HG02571 (cell line): ENCODE measurements at regions not wholly inside any gene's neighbourhood (a gene's known extent, or its start where the extent isn't known, plus 50 kb on each side); places are given as distances from the start of the nearest gene placed in this dataset.
"Not testable (repeated sequence)": the region's sequence is repeated elsewhere in the genome, so short reads cannot be mapped to it uniquely, and the experiment has no call there.

Experiments used
- ATAC-seq: cut with Tn5 transposase; IDR thresholded peaks from one replicate; pipeline ENCODE4 v1.9.1; 2021; ENCODE audit warnings: mild to moderate bottlenecking, moderate library complexity; ENCODE audit not compliant: unreplicated experiment

DNA sequence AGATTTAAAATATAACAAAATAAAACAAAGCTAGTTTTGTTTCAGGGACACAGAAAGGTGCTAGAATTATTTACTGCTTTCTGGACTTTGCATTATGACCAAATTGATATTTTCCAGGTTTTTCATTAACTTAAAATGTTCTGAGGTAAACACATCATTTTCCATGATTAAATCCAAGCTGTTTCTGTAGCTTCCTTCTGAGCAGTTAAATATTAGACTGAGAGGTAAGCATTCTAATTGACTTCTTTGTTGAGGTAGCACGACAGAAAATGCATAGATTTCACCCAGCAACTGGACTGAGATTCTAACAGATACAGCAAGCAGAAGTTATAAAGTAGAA lies 98.3 kb downstream of the BMP4 start:
- no peak for ATAC-seq

DNA sequence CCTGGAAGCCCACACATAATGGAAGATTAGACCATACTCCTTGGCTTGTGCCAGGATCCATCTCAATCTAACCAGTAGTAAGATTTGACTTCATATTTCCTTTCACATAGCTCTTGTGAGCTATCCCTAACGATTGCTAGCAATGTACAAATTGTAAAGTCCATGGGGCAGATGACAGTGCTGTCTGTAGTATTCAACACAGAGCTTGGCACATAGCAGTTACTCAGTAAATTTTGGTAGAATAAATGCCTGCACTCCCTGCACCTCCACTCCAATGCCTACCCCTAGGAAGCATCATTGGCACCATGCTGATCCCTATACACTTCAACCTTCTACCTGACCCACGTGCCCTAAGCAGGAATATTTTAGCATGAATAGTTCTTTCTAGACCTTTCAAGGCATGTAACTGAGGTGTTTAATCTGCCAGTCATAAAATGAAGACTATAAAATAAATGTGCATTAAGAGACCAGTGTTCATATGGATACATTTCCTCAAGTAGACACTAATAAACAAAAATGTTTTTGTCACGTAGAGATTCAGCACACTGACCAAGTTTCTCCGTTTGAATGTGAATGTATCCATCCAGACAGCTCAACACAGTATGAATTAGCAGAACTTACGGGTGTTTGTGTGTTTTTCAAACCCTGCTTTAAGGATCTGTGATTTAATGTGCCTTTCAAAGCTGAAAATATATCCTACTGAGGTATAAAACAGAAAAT lies 98.8 kb downstream of the BMP4 start:
- ATAC-seq = no peak

DNA sequence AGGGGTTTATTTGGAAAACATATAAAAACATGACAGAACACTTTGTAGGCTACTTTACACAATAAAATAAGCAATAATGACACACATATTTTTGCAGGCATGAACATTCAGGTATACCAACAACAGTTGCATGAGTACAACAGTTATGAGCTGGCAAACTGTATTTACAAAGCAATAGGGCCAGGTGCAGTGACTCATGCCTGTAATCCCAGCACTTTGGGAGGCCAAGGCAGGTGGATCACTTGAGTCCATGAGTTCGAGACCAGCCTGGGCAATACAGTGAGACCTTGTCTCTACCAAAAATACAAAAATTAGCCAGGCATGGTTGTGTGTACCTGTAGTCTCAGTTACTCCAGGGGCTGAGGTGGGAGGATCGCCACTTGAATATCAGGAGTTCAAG lies 101.1 kb downstream of the BMP4 start:
- ATAC-seq = no peak

DNA sequence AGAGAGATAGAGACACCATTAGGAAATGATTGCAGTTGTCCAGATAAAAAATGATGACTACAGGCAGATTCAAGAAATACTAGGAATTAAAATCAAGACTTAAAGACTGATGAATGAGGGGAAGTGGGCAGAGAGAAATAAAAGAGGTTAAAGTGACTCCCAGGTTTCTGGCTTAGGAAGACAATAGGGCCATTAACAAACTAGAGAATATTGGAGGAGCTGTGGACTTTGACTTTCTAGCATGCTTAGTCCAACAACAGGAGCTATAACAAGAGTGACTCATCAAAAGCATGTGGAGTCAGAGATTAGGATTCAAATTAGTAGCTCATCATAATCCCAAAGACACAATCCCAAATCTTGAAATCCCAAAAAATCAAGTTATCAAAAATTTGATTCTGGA lies 101.5 kb downstream of the BMP4 start:
- ATAC-seq = no peak

DNA sequence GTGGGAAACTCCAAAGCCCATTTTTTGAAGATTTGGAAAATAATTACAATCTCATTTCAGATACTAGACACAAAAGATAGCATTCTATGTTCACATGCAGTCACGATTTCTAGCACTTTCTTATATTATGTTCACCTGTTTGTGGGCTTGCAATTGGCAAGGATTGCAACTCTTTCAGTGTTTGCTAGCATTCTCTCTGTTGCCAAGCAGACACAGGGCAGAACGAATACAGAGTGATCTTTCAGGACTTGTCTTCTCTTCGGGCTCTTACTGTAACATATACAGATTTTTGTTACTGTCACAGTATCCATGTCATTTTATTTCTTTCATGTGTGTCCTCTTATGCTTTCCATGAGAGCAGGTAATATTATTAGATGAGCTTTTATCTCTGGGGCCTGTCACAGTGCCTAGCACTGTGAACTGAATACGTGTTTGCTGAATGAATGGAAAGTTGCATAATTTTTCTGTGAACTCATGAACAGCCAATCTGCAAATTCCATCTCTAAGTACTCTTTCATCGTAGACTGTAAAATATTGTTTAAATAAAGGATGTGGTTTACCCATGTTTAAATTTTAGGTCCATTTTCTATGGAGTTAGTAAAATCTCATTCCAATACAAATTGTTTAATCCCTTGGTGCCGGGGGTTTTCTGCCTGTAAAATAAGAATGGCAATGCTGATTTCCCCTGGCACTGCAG lies 105.1 kb downstream of the BMP4 start:
- ATAC-seq = no peak

DNA sequence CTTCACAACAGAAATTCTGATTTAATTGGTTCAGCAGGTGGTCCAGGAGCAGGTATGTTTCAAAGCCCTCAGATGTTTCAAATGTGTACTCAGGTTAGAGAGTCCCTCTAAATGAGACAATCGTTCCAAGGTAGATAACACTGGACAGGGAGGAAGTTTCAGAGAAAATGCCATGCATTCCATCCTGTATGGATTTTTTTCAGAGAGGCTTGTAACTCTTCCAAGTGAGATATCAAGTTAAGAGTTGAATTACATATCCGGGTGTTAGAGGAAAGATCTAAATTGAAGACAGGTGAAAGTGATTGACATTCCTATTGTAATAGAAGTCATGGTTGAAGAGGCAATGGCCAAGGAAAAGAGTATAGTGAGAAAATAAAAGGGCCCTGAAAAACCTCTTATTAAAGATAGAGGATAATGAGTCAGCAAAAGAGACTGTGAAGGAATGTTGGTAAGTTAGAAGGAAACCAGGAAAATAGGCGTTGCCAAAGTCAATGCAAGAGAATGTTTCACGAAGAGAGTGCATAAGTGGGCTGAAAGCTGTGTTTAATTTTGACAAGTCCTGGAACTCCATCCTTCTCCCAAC lies 105.8 kb downstream of the BMP4 start:
- no peak for ATAC-seq

DNA sequence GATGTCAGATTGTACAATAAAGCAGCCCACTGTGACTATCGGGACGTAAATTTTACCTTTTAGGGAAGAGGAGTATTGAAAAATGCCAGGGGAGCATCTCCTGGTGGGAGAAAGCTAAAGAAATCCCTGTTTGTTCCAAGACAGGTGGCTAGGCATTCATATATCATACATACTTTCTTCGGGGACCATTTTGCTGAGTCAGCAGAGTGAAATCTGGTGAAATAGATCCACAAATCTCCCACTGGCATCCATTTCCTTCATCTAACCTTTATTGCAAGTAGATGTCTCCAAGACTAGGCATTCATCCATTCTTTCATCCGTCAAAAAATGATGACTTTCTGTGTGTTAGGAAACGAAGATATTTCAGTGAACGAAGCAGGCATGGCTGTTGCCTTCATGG lies 107.1 kb downstream of the BMP4 start:
- no peak for ATAC-seq

DNA sequence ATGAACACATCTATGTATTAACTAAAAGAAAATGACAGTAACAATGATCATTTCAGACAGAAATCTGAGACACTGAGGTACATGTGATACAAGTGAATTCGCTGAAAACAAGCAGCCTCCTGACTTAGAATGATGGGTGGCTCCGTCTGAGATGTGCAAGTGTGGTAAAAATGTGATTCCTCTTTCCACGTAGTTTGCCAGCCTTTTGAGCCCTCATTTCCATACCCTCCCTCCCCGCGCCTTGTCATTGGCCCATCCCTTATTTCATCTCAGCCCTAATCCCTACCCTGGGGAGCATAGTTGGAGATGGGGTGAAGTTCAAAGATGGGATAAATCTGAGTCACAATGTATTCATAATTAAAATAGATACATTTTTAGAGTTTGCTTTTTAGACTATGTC lies 107.8 kb downstream of the BMP4 start:
- no peak for ATAC-seq

DNA sequence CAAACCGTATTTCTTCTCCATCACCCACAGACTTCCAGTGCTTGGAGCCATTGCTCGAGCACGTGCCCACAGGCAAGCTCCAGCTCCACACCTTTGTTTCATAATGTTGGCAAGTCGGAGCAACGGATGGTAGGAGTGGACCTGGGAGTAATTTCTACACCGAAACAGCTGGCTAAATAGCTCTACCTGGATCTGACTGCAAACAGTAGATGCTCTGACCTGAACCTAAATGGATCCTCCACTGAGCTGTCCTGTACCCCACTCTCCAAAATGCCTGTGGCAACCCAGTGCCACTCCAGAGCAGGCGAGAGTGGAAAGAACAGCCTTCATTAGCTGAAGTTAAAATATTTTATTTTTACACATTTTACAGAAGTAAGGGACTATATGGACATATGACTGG lies 108.7 kb downstream of the BMP4 start:
- no peak for ATAC-seq

DNA sequence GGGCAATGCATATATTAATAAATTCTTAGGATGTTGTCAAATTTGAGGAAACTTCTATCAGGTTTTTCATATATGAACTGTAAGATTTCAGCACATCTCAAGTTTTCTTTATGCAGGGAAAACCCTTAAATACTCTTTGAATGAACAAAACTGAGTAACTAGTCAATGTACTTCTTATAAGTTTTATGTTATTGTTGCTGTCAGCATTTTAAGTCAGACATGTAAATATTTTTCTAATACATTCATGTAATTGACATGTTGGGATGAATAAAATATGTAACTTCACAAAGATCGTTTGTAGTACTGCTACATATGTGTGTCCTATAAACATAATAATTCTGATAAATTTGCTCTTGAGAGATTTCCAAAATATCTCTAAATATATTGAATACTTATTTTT lies 109.6 kb downstream of the BMP4 start:
- ATAC-seq = no peak

DNA sequence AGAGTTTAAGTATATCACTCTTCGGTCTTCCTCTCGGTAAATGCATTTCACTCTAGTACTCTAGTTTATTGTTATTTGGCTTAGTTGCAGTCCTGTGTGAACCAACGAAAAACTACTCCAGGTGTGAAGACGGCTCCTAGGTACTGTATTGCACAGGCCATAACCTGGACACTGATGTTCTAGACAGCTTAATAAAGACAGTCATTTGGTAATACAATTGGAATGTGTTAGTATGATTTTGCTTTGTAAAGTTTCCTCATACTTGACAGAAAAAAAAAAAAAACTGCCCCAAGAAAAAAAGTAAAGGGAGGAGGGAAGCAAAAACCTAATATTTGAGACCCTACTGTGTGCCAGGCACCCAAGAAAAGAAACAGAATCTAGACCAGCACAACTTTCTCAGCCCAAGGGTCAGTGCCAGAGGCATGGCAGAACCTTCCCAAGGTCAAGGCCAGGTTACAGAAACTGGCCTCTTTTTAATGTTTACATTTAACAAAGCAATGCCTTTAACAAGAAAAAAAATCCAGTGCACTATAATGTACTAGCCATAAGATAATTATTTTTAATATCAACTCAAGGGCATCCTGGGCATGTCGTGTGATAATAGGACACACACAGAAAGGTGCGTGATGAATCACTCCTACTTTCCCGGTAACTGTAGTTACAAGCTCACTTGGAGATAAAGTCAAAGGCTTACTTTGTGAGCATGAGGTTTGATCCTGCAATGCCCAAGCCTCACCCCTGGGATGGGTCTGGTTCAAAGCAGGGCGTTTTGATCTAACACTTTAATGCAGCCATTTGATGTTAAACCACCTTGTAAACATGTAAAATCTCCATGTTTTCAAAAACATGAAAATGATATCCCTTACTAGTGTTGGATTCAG lies 110.6 kb downstream of the BMP4 start:
- no peak for ATAC-seq

DNA sequence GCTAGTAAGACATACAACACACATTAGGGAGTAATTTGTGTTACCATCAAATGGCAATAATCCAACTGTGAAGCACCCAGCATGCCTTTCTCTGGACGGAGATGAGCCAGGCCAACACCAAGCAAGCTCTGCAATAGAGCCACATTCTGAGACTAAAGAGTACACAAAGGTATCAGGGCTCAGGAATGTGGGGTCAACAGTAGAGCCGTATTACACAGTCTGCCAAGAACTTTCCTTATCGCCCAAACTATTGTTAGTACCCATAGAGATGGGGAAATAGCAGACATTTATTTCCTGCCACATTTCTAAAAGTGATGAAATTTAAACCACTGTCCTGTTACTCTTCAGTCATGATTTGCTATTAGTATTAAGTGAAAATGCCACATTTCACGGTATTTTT lies 113.7 kb downstream of the BMP4 start:
- no peak for ATAC-seq

DNA sequence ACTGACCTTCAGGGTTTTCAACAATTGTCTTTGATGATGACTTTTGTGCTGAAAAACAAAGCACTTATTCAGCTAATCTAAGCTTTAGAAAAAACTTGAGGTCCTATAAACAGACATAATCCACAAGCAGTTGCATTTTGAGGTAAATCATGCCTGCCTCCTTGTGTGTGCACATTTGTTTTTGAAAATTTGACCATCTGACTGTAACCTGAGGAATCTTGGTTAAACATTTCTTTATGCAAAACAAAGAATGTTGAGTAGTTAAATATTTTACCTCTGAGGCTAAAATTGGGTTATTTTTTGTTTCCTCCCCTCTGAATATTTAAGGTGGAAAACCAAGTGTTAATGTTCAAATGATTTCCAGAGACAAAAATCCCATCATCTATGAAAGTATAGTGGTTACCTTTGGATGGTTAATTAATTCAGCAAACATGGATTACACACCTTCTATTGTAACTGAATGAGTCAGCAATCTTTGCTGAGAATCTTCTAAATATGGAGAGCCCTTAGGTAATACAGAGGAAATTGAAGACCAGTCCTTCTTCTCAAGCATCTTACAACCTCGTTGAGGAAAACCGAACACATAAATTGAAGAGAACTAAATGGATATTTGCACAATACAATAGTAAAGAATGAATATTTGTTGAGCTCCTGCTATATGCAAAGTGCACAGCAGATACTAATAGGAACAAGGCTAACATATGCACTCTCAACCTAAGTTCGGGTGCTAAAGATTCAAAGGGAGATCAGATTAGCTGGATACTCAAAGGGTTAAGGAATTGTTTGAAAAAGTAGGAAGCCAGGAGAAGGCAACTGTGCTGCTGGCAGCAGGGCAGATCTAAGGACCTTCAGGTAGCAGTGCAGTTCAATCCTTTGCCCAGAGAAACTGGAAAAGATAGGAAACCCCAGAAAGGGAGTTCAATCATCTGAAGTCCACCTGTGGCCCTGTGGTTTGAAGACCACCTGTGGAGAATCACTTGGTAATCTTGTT lies 115.2 kb downstream of the BMP4 start:
- ATAC-seq = no peak

DNA sequence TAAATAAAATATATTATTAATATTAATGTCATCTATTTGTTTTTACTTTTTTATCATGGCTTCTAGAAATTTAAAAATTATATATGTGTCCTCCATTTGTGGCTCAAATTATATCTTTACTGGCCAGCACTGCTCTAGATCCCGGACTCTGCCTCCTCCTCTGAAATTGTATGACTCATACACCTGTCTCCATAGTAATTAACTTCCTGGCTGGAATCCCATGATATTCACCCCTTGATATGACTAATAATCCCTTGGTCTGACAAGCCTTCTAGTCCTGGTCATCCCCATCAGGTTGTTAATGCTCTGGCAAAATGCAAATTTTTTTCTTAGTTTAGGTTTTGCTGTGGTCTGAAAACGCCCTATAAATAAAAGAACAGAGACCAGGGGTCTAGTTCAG lies 116.2 kb downstream of the BMP4 start:
- ATAC-seq = no peak

DNA sequence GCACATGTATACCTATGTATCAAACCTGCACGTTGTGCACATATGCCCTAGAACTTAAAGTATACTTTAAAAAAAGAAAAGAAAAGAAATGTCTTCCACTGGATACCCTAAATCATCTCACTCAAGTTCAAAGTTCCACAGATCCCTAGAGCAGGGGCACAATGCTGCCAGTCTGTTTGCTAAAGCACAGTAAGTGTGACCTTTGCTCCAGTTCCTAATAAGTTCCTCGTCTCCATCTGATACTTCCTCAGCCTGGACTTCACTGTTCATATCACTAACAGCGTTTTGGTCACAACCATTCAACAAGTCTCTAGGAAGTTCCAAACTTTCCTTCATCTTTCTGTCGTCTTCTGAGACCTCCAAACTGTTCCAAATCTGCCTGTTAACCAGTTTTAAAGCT lies 118.3 kb downstream of the BMP4 start:
- no peak for ATAC-seq

DNA sequence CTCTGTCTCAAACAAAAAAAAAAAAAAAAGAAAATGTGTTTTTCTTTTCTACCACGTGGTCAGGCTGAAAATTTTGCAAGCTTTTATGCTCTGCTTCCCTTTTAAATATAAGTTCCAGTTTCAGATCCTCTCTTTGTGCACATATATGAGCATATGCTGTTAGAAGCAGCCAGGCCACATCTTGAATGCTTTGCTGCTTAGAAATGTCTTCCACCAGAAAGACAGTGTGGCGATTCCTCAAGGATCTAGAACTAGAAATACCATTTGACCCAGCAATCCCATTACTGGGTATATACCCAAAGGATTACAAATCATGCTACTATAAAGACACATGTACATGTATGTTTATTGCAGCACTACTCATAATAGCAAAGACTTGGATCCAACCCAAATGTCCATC lies 119.0 kb downstream of the BMP4 start:
- not testable (repeated sequence) for ATAC-seq

DNA sequence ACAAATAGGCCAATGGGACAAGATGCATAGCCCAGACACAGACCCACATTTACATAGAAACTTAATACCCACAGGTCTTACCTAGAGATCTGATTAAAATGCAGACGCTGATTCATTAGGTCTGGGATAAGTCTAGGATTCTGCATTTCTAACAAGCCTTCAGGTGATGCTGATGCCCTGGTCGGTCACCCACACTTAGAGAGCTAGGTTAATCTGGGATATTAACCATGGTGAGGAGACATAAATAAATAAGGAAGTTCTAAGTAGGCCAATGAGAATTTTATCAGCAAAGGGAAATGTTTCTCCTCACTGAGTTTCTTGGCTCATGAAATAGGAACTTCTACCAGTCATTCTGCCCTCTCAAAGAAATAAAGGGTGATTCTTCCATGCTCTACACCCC lies 120.1 kb downstream of the BMP4 start:
- no peak for ATAC-seq

DNA sequence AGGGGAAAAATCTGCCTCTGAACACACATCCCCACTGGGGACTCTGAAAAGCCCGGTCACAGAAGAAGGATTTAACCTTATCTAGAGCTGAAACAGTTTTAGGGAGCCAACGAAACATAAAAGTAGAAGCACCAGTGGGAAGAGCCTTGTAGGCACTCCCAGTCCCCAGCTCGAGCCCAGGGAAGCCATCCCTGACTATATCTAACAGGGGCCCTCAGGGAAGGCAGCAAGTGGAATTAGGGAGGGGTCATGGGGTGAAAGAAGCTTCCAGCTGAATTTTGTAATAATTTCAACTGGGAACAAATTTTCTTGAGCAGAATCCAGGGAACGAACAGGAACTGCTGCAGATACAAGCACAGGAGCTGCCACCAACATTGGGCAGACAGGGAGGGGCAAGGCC lies 127.8 kb downstream of the BMP4 start:
- ATAC-seq = no peak

DNA sequence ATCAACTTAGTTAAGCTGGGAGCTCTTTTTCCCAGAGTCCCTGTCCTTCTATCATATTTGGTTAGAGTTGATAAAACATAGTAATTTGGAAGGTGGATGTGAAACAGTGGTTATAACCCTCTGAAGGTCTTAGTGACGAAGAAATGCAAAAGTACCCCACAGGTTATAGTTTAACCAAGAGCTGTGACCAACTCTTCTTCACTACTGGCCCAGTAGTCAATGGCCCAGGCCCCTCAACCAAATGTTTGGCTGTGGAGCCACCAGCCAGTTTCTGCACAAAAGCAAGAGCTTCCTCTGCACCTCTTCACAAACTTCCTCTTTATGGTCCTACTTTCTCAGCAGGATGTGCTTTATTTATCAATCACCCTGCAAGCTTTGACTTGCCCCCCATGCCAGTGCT lies 132.6 kb downstream of the BMP4 start:
- no peak for ATAC-seq

DNA sequence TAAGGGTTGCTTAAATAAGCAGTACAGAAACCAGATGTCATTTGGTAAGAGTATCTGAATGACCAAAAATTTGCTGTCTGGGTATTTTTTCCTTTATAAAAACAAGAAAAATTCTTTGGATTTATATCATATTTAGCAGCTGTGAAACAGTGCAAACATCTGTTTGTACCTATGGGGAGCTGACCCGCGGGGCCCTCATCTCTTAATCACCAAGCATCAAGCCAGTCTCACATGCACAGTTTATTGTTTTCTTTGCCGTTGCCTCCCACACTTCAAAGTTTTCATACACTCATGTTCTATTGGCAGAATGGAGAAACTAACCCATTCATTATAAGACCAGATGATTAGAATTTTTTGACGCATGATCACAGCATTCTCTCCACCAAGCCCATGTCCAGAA lies 142.2 kb downstream of the BMP4 start:
- no peak for ATAC-seq
